ENCODE measurements at regions not wholly inside any gene's neighbourhood (a gene's known extent, or its start where the extent isn't known, plus 50 kb on each side); places are given as distances from the start of the nearest gene placed in this dataset.
"Not testable (repeated sequence)": the region's sequence is repeated elsewhere in the genome, so short reads cannot be mapped to it uniquely, and the experiment has no call there.

DNA sequence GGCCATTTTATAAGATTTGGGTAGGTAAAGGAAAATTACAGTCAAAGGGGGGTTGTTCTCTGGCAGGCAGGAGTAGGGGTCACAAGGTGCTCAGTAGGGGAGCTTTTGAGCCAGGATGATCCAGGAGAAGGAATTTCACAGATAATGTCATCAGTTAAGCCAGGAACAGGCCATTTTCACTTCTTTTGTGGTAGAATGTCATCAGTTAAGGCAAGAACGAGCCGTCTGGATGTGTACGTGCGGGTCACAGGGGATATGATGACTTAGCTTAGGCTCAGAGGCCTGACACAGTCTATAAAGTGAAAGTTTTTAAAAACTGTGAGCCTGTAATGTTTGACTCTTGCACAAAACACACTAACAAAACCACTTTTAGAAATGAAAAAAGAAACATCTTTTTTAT, 1371.3 kb upstream of the RAG2 start:
- DNase-seq: not testable (repeated sequence)

GRCh38 chr11:37968148-37968547, 1370.1 kb upstream of the RAG2 start:
- no peak for DNase-seq

GRCh38 chr11:37967635-37968034, 1369.6 kb upstream of the RAG2 start:
- no peak for DNase-seq

DNA sequence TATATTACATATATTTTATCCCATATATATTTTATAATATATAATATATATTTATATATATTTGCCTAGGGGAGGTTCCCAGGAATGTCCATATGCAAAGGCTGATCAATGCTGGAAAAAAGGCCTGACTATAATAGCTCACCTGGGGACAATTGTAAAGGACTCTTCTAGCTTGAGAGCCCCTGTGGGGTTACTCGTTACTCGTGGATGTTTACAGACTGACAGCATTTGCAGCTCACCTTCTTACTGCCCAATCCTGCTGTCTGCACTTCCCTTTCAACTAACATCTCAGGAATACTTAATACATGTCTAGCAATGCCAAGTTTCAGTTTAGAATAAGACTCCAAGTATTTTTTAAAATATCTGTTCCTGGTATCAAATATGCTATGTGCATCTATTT, 1365.4 kb upstream of the RAG2 start:
- no peak for DNase-seq

GRCh38 chr11:37957717-37958116, 1359.7 kb upstream of the RAG2 start:
- no peak for DNase-seq

DNA sequence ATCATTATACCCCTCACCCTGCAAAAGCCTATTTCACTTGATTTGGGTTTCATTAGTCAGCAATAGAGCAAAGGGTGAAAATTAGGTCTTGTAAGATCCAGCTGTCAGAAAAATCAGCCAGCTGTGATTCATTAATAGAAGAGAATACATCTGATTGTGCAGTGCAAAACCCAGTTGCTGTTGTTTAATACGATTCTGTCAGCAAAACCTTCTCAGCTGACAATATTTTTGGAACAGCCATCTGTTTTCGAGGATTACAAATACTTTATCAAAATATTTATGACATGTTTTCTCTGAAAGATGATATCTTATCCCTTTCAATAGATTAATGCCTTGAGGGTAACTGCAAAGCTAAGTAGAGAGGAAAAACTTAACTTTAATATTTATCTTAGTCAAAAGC, 1354.0 kb upstream of the RAG2 start:
- no peak for DNase-seq

GRCh38 chr11:37948258-37948657, 1350.2 kb upstream of the RAG2 start:
- no peak for DNase-seq

DNA sequence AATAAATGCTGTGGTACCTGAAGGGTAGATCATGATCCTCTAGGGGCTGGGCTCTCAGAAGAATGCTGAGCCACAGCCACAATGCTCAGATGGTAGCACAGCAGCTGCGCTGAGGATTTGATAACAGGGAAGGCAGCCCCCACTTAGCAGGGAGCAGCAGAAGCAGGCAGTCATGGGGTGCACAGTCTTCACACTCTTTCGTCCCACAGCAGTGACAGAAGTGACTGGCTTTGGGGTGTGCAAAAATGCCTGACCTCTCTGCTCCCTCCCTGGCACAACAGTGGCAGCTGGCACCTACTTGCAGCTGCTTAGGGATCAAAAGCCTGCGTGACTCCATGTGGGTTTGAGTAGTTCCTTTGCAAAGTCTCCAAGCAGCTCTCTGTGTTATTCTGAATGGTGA, 1349.8 kb upstream of the RAG2 start:
- no peak for DNase-seq

- DNase-seq: no peak
Observed at GRCh38 chr11:37946155-37946766, 1348.2 kb upstream of the RAG2 start.

- no peak for DNase-seq
Observed at GRCh38 chr11:37942081-37942480, 1344.0 kb upstream of the RAG2 start.

- DNase-seq: no peak
Observed at GRCh38 chr11:37929100-37929653, 1331.1 kb upstream of the RAG2 start.

- no peak for DNase-seq
Observed at GRCh38 chr11:37926772-37927171, 1328.7 kb upstream of the RAG2 start.

GRCh38 chr11:37916331-37916730, 1318.3 kb upstream of the RAG2 start:
- no peak for DNase-seq

DNA sequence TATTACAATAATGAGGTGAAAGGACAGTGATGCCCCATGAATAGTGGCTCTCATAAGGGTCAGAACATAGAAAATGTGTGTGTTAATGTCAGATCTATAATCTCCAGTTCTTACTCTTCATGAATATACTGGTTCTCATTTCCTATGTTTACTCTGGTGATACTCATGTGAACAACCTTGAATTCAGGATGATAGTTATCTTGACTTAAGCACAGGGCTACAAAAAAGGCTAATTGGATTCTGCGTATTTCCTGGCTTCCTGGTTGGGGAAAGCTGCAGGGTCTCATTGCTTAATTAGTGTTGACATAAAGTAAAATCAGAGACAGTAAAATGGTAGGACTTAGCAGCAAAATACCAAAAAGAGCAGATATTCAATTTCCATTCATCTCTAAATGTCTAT, 1316.8 kb upstream of the RAG2 start:
- DNase-seq: no peak

DNA sequence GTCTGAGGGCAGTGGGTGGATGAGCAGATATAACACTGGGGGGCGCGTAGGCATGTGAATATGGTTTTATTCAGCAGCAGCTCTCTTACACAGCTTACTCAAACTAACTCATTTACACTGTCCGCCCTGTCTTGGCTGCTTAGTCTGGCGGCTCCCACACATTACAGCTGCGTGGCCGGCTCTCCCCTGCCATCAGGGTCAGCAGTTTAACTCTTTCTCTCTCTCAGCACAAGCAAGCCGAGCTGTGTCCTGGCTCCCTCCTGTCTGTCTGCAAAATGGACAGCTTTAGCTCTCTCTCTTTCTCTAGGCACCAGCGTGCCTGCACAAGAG, 1310.1 kb upstream of the RAG2 start:
- DNase-seq: no peak

DNA sequence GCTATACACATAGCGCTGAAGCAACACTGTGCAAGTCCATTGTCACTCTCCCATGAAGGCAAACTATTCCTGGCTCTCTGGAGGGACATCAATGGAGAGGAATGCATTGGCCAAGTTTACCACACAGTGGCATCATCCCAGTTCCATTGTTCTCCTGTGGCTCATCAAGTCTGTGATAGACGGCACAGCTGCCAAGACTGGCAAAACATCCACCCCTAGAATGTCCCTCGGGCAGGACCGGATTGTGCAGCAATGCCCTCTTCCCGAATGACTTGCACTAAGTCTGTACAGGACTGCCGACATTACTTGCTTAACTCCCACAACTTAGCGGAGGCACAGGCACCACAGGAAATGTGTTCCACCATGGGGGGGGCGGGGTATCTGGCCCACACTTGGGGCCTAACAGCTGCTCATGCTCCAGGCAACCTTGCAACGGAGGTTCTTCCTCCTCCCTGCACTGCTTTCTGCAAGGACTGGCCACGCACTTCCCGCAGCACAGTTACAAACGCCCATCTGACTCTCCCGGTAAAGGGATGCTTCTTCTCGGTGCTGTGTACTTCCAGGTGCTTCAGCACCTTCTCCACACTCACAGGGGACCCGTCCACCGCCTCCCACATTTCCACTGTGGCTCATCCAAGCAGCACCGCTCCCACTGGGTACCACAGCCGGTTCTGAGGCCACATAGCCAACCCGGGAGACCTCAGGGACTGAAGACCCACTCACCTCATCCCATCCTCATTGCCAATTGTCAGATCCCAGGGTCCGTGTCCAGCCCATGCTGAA, 1309.6 kb upstream of the RAG2 start:
- DNase-seq: no peak

DNA sequence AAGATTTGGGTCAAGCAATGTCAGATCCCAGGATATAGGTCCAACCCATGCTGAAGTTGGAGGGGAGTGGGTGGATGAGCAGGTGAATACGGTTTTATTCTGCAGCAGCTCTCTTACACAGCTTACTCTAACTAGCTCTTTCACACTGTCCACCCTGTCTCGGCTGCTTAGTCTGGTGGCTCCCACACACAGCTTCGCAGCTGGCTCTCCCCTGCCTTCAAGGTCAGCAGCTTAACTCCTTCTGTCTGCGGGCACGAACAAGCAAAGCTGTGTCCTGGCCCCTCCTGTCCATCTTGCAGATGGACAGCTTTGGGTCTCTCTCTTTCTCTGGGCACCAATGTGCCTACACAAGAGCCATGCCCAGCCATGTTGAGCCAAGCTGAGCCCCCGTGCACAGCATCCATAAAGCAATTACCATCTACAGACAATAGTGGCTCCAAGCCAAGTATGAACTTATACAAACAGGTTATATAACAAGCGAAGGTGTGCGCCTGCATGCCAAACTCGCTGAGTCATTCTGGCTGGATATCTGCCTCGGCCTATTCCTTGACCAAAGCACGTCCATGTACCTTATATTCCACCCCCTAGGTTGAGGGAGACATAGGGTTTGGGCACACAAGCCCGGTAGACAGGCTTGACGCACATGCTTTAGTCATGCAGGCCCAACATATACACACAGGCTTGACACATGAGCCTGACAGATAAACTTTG, 1307.8 kb upstream of the RAG2 start:
- DNase-seq: no peak

DNA sequence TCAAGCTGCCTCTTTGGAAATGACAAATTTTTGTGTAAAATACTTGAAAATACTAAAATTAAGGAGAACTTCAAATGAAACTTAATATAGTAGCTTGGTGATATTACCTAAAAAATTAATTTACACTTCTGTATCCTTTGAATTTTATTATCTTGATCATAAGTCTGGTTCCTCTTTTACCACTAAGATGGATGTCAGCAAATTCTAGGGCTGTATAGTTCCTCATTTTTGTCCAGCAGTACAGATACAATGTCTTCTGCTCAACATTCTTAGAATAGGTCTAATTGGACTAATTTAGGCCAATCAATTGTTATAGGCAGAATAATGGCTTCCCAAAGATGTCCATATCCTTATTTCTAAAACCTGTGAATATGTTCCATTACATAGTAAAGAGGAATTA, 1298.0 kb upstream of the RAG2 start:
- no peak for DNase-seq

DNA sequence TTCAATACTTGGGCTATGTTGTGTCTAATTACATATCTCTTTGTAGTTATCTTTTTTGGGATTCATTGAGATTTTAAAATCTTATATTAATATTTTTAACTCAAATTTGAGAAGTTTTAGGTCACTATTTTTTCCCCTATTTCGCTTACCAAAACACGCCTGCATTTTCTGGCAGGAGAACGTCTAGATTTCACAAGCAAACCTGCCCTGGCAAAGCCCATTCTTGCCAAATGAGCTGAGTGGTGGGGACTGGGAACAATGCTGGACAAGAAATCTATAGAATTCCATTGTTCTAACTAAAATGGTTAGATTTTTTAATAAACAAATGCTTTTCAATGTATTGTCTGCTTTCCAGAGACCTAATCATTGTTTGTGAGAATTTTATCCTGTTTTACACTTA, 1283.7 kb upstream of the RAG2 start:
- no peak for DNase-seq

- DNase-seq: no peak
Observed at GRCh38 chr11:37861671-37862070, 1263.6 kb upstream of the RAG2 start.

GRCh38 chr11:37858806-37859537, 1260.9 kb upstream of the RAG2 start:
- DNase-seq: not testable (repeated sequence)

- no peak for DNase-seq
Observed at GRCh38 chr11:37858398-37858797, 1260.4 kb upstream of the RAG2 start.

- no peak for DNase-seq
Observed at GRCh38 chr11:37857726-37858125, 1259.7 kb upstream of the RAG2 start.
